ENCODE measurements at regions not wholly inside any gene's neighbourhood (a gene's known extent, or its start where the extent isn't known, plus 50 kb on each side); places are given as distances from the start of the nearest gene placed in this dataset.

DNA sequence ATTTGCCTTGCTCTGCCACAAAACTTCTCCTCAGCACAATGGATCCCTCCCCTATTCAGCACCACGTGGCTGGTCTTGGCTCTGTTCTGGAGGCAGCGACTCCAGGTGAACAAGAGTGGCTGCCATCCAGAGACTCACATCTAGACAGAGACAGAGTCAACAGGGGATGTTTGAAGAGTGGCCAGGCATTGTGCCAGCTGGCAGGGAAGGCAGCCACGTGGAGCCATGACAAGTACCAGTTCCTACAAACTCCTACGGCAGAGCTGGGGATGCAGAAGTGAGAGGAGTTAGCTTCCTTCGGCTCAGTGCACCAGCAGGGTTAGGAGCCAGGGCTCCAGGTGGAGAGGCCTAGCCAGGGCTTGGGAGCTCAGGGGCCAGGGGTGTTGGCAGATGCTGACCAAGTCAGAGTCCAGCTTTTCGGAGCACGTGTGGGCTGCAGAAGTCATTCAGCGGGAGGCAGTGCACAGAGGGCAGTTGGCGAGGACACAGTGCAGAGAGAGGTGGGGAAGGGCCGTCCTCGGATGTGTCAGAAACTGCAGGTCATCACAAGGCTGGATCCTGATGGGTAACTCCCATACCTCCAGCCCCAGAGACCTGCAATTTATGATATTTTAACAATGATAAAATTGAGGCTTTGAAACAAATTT, 171.7 kb upstream of the PDE10A start:
- peak; percentile 66 for DNase-seq
- intact Hi-C loops (cut with micrococcal nuclease): no loop called here
- H3K27me3 ChIP-seq (ENCODE audit: low read depth): no peaks in the 10 kb centered on the region
- TF ChIP-seq, protein P1, sequence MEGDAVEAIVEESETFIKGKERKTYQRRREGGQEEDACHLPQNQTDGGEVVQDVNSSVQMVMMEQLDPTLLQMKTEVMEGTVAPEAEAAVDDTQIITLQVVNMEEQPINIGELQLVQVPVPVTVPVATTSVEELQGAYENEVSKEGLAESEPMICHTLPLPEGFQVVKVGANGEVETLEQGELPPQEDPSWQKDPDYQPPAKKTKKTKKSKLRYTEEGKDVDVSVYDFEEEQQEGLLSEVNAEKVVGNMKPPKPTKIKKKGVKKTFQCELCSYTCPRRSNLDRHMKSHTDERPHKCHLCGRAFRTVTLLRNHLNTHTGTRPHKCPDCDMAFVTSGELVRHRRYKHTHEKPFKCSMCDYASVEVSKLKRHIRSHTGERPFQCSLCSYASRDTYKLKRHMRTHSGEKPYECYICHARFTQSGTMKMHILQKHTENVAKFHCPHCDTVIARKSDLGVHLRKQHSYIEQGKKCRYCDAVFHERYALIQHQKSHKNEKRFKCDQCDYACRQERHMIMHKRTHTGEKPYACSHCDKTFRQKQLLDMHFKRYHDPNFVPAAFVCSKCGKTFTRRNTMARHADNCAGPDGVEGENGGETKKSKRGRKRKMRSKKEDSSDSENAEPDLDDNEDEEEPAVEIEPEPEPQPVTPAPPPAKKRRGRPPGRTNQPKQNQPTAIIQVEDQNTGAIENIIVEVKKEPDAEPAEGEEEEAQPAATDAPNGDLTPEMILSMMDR (IDR thresholded peaks at IDR 0.05; ENCODE audit: borderline replicate concordance): no peak
- H3K36me3 ChIP-seq: no peaks in the 10 kb centered on the region
- peaks cover 28% of the 10 kb centered on the region for H3K4me1 ChIP-seq
- no peaks in the 10 kb centered on the region for H3K9me3 ChIP-seq (replicated peaks)
- no peak overlapping the region for H3K4me3 ChIP-seq
- H3K27ac ChIP-seq (replicated peaks): no peak overlapping the region

DNA sequence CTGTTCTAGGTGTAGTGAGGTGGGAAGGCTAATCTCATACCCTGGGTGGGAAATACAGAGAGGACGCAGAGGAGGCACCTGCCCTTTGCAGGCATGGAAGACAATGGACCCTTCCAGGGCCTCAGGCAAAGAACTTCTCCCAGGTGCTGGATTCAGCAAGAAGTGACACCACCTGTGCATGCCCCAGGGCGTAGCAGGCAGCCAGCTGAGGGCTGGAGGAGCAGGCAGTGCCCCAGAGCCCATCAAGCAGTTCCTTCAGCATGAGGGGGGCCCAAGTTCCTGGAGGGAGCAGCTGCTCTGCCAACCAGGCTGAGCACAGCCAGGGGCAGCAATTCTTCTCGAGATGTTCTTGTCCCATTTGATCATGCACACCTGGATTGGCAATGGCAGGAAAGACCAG, 170.3 kb upstream of the PDE10A start:
- TF ChIP-seq, protein P1 (IDR thresholded peaks at IDR 0.05; ENCODE audit: borderline replicate concordance): no peak
- Histone ChIP-seq H3K4me3 (no peak overlapping the region), H3K4me1 (peaks cover 28% of the 10 kb centered on the region), H3K9me3 (replicated peaks) (no peaks in the 10 kb centered on the region), H3K36me3 (no peaks in the 10 kb centered on the region), H3K27ac (replicated peaks) (no peak overlapping the region), H3K27me3 (ENCODE audit: low read depth) (no peaks in the 10 kb centered on the region)
- DNase-seq: no peak
- intact Hi-C loops (cut with micrococcal nuclease): no loop called here

DNA sequence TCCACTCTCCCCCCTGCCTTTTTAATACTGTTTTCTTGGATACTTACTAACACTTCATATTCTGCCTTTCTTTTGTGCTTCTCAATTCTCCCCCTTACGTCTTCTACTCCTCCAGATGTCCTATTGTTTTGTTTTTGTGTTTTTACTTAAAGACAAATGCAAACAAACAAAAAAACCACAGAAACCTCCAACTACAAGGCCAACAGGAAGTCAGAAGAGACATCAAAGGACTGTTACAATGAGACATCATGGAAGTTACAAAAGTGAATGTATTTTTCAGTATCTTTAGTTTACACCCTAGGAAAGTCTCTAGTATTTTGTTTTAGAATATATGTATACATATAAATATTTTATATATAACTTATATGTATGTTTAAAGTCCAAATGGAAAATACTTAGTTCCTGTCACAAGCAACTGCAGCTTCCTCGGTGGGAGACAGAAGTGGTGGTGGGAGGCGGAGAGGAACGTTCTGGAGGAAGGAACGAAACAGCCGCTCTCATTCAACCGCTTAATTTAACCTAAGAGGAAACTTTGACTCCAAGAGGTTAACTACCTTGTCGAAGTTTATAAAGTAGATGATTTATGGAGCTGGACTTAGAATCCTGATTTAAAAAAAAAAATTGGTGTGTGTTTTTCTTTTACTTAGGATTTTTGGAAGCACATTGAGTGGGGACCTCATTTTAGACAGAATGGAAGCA, 168.9 kb upstream of the PDE10A start:
- intact Hi-C loops (cut with micrococcal nuclease): no loop called here
- H3K4me1 ChIP-seq: peaks cover 28% of the 10 kb centered on the region
- no peak overlapping the region for H3K27ac ChIP-seq (replicated peaks)
- no peak for DNase-seq
- no peak overlapping the region for H3K4me3 ChIP-seq
- H3K9me3 ChIP-seq (replicated peaks): no peaks in the 10 kb centered on the region
- TF ChIP-seq, protein P1 (IDR thresholded peaks at IDR 0.05; ENCODE audit: borderline replicate concordance): no peak
- no peaks in the 10 kb centered on the region for H3K36me3 ChIP-seq
- no peaks in the 10 kb centered on the region for H3K27me3 ChIP-seq (ENCODE audit: low read depth)

DNA sequence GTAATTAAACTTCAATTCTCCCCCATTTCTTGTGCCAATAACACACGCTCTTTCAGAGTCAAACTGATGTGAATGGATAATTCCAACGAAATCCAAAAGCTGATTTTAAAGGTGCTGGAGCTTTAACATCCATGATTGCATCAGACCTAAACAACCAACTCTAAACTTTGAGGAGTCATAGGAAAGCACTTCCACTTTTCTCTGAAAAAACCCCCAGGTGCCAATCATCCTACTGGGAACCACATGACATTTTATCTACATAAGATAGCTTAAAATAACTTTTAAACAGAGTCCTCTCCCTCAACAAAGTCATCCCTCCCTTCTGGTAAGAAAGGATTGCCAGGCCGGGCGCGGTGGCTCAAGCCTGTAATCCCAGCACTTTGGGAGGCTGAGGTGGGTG, 167.7 kb upstream of the PDE10A start:
- Histone ChIP-seq H3K4me1 (peaks cover 27% of the 10 kb centered on the region), H3K9me3 (replicated peaks) (no peaks in the 10 kb centered on the region), H3K27me3 (ENCODE audit: low read depth) (no peaks in the 10 kb centered on the region), H3K36me3 (no peaks in the 10 kb centered on the region), H3K4me3 (no peak overlapping the region), H3K27ac (replicated peaks) (no peak overlapping the region)
- TF ChIP-seq, protein P1 (IDR thresholded peaks at IDR 0.05; ENCODE audit: borderline replicate concordance): no peak
- no peak for DNase-seq
- intact Hi-C loops (cut with micrococcal nuclease): no loop called here

DNA sequence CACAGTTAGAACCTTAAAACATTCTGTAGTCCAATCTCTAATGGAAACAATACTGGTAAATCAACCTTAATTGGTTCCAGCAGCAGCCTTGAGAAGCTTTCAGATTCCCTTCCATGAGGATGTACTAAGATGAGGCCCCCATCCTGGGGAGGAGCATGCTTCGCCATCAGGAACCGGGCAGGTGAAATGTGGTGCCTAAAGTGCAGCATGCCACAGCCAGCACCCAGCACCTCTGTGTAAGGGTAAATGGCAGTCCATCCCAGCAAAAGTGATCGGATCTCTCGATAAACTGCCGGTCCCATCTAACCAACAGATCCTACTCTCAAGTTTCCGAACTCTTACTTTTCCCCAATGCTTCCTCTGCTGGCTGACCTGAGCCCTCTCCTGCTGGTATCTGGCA, 166.3 kb upstream of the PDE10A start:
- intact Hi-C loops (cut with micrococcal nuclease): no loop called here
- no peaks in the 10 kb centered on the region for H3K9me3 ChIP-seq (replicated peaks)
- TF ChIP-seq, protein P1 (IDR thresholded peaks at IDR 0.05; ENCODE audit: borderline replicate concordance): no peak
- H3K27me3 ChIP-seq (ENCODE audit: low read depth): no peaks in the 10 kb centered on the region
- H3K27ac ChIP-seq (replicated peaks): no peak overlapping the region
- peaks cover 13% of the 10 kb centered on the region for H3K4me1 ChIP-seq
- no peaks in the 10 kb centered on the region for H3K36me3 ChIP-seq
- DNase-seq: no peak
- H3K4me3 ChIP-seq: no peak overlapping the region

All from left ventricle myocardium inferior (tissue), 1 donor.